SK-N-SH (cell line): ENCODE measurements at regions not wholly inside any gene's neighbourhood (a gene's known extent, or its start where the extent isn't known, plus 50 kb on each side); places are given as distances from the start of the nearest gene placed in this dataset.

ENCODE experiments used
- CTCF ChIA-PET: fragments of 300-600, 350-600 bp; formaldehyde crosslinking; extraction: SDS; loops from one replicate; lab custom pipeline; 2021; lab: Yijun Ruan, JAX
- POLR2A ChIA-PET: fragments of 350-600 bp; sonication (Branson Sonifier 250); formaldehyde crosslinking; extraction: SDS; loops from one replicate; lab custom pipeline; 2020; ENCODE audit warnings: antibody characterized with exemption, inconsistent platforms; lab: Yijun Ruan, JAX
- DNase-seq: peaks from one replicate; pipeline ENCODE4 v3.0.0; 2012
- H2AFZ ChIP-seq: fragments of 200-600 bp; sonication (generic); 2 replicates; pipeline ENCODE4 v1.8.1; 2016; ENCODE audit warnings: antibody characterized with exemption, mild to moderate bottlenecking, low read depth
- H3F3A ChIP-seq: fragments of 200-600 bp; sonication (generic); replicated peaks from 2 replicates; pipeline ENCODE3; 2016; ENCODE audit warnings: antibody characterized with exemption, mild to moderate bottlenecking; ENCODE audit not compliant: insufficient read depth
- H3K27ac ChIP-seq, 2 experiments: fragments of 200-500 bp in 1 of 2; fragments of 200-600 bp in 1 of 2; sonication (Bioruptor generic) in 1 of 2; sonication (generic), shearing (Covaris generic) in 1 of 2; 2 replicates each; pipeline versions ENCODE4 v1.5.1 to v1.6.1; 2014 to 2016; ENCODE audit warnings: low read depth in 2 of 2, inconsistent platforms in 1 of 2, low read length in 1 of 2, mild to moderate bottlenecking in 1 of 2, mixed read lengths in 1 of 2
- H3K27me3 ChIP-seq: fragments of 200-600 bp; sonication (generic), shearing (Covaris generic); 2 replicates; pipeline ENCODE4 v1.6.1; 2016; ENCODE audit warnings: mixed run types; ENCODE audit not compliant: insufficient read depth
- H3K36me3 ChIP-seq, 2 experiments: fragments of 200-500 bp in 1 of 2; fragments of 200-600 bp in 1 of 2; sonication (Bioruptor generic) in 1 of 2; sonication (generic) in 1 of 2; replicated peaks in 1 of 2; 2 replicates each; pipeline versions ENCODE3 to v1.5.1; 2014 to 2016; ENCODE audit warnings: low read length in 1 of 2, mild to moderate bottlenecking in 1 of 2; ENCODE audit not compliant: insufficient read depth in 2 of 2, control insufficient read depth in 1 of 2
- H3K4me1 ChIP-seq, 2 experiments: fragments of 200-500 bp in 1 of 2; fragments of 200-600 bp in 1 of 2; sonication (Bioruptor generic) in 1 of 2; sonication (generic), shearing (Covaris generic) in 1 of 2; 2 replicates each; pipeline versions ENCODE4 v1.5.1 to v1.6.1; 2014 to 2016; ENCODE audit warnings: low read depth in 1 of 2, low read length in 1 of 2, mixed run types in 1 of 2; ENCODE audit not compliant: insufficient read depth in 2 of 2, control insufficient read depth in 1 of 2
- H3K4me2 ChIP-seq: fragments of 200-600 bp; sonication (generic), shearing (Covaris generic); 2 replicates; pipeline ENCODE4 v1.6.1; 2017; ENCODE audit warnings: mixed run types
- H3K4me3 ChIP-seq, 2 experiments: fragments of 200-500 bp in 1 of 2; fragments of 200-600 bp in 1 of 2; sonication (Bioruptor generic) in 1 of 2; sonication (generic), shearing (Covaris generic) in 1 of 2; 2 replicates each; pipeline versions ENCODE4 v1.5.1 to v1.8.1; 2014 to 2016; ENCODE audit warnings: low read depth in 2 of 2, inconsistent platforms in 1 of 2, low read length in 1 of 2, mild to moderate bottlenecking in 1 of 2, mixed read lengths in 1 of 2, moderate library complexity in 1 of 2
- H3K79me2 ChIP-seq: fragments of 200-600 bp; sonication (generic); 2 replicates; pipeline ENCODE4 v1.8.1; 2017; ENCODE audit warnings: mild to moderate bottlenecking; ENCODE audit not compliant: insufficient read depth
- H3K9ac ChIP-seq: fragments of 200-600 bp; sonication (generic); 2 replicates; pipeline ENCODE4 v1.6.1; 2017; ENCODE audit warnings: mixed run types
- H3K9me2 ChIP-seq: fragments of 200-600 bp; sonication (generic); 2 replicates; pipeline ENCODE4 v1.6.1; 2017; ENCODE audit warnings: mixed run types
- H3K9me3 ChIP-seq: fragments of 200-600 bp; sonication (generic); 2 replicates; pipeline ENCODE4 v1.6.1; 2017; ENCODE audit warnings: mixed run types, mild to moderate bottlenecking, moderate library complexity
- H4K20me1 ChIP-seq: fragments of 200-600 bp; sonication (generic); 2 replicates; pipeline ENCODE4 v1.6.1; 2017; ENCODE audit warnings: mild to moderate bottlenecking, mixed run types; ENCODE audit not compliant: insufficient read depth
- CTCF ChIP-seq: fragments of 200-600 bp; sonication (generic); IDR thresholded peaks from 2 replicates; pipeline ENCODE4 v1.6.1; 2017; ENCODE audit warnings: antibody characterized with exemption, mild to moderate bottlenecking, moderate library complexity
- EZH2phosphoT487 ChIP-seq: fragments of 200-600 bp; sonication (generic); IDR thresholded peaks from 2 replicates; pipeline ENCODE4 v1.6.1; 2017; ENCODE audit warnings: low read depth, mixed run types, mild to moderate bottlenecking, antibody characterized with exemption, moderate library complexity, borderline replicate concordance
- FOSL2 ChIP-seq: IDR thresholded peaks from 2 replicates; pipeline ENCODE4 v1.4.0; 2012; ENCODE audit warnings: low read depth, mild to moderate bottlenecking, moderate library complexity, borderline replicate concordance
- FOXJ3 ChIP-seq: sonication (generic); formaldehyde crosslinking; IDR thresholded peaks from 2 replicates; pipeline ENCODE4 v1.5.1; 2020; ENCODE audit warnings: mild to moderate bottlenecking, missing genetic modification reagents
- FOXM1 ChIP-seq: IDR thresholded peaks from 2 replicates; pipeline ENCODE4 v1.4.0; 2012; ENCODE audit warnings: low read depth, mild to moderate bottlenecking
- GABPA ChIP-seq: IDR thresholded peaks from 2 replicates; pipeline ENCODE4 v1.4.0; 2012; ENCODE audit warnings: low read depth, mild to moderate bottlenecking
- JUND ChIP-seq: IDR thresholded peaks from 2 replicates; pipeline ENCODE4 v1.4.0; 2012
- MXI1 ChIP-seq: IDR thresholded peaks from 2 replicates; pipeline ENCODE4 v1.6.1; 2012; ENCODE audit warnings: mild to moderate bottlenecking, low read depth, low read length, improper control_type of control experiment
- NRF1 ChIP-seq: IDR thresholded peaks from 2 replicates; pipeline ENCODE4 v1.6.1; 2012; ENCODE audit warnings: low read depth, mild to moderate bottlenecking, low read length
- RCOR1 ChIP-seq: fragments of 150-350 bp; IDR thresholded peaks from 2 replicates; pipeline ENCODE4 v1.6.1; 2017; ENCODE audit warnings: antibody characterized with exemption, low read length
- RFX5 ChIP-seq: IDR thresholded peaks from 2 replicates; pipeline ENCODE4 v1.6.1; 2012; ENCODE audit warnings: mild to moderate bottlenecking, improper control_type of control experiment, low read length
- SIN3A ChIP-seq: IDR thresholded peaks from 2 replicates; pipeline ENCODE4 v1.6.1; 2012; ENCODE audit warnings: low read depth, mild to moderate bottlenecking, low read length, moderate library complexity, borderline replicate concordance
- TAF1 ChIP-seq: IDR thresholded peaks from 2 replicates; pipeline ENCODE4 v1.6.1; 2012; ENCODE audit warnings: low read depth, mild to moderate bottlenecking, low read length, moderate library complexity, borderline replicate concordance
- ZBTB33 ChIP-seq: IDR thresholded peaks from 2 replicates; pipeline ENCODE4 v1.4.0; 2012; ENCODE audit warnings: low read depth, borderline replicate concordance
- WGBS: methylation state at CpG from one replicate; pipeline ENCODE4 v1.1.6; 2017; ENCODE audit warnings: low lambda C conversion rate; 5-methylcytosine and 5-hydroxymethylcytosine counted together

- 12% methylated on average over 4 of the region's 4 CpGs for WGBS
- Histone ChIP-seq H2AFZ (no peak overlapping the region), H3K4me1 (no peaks in the 10 kb centered on the region), H3K27me3 (no peaks in the 10 kb centered on the region), H3K4me2 (no peak overlapping the region), H3K9ac (no peak overlapping the region), H3F3A (no peaks in the 10 kb centered on the region), H3K27ac (no peak overlapping the region), H3K36me3 (no peaks in the 10 kb centered on the region), H4K20me1 (no peaks in the 10 kb centered on the region), H3K4me3 (no peak overlapping the region), H3K9me2 (no peaks in the 10 kb centered on the region), H3K79me2 (no peaks in the 10 kb centered on the region), H3K9me3 (no peaks in the 10 kb centered on the region)
- ChIA-PET CTCF (no interaction called here), POLR2A (no interaction called here)
- TF ChIP-seq FOXM1 (no peak), CTCF (no peak), SIN3A (no peak), NRF1 (no peak), MXI1 (no peak), RFX5 (no peak), TAF1 (no peak), GABPA (no peak)
- DNase-seq: no peak
Measured at GRCh38 chr16:8417145-8417544, 173.2 kb downstream of the TMEM114 start.

- Histone ChIP-seq H3K9ac (no peak overlapping the region), H3K4me3 (no peak overlapping the region), H3K9me3 (no peaks in the 10 kb centered on the region), H2AFZ (no peak overlapping the region), H4K20me1 (no peaks in the 10 kb centered on the region), H3K9me2 (no peaks in the 10 kb centered on the region), H3K79me2 (no peaks in the 10 kb centered on the region), H3K36me3 (no peaks in the 10 kb centered on the region), H3K27ac (no peak overlapping the region), H3K4me1 (no peaks in the 10 kb centered on the region; a peak in 1 of 4 replicates), H3K4me2 (no peak overlapping the region), H3F3A (no peaks in the 10 kb centered on the region), H3K27me3 (no peaks in the 10 kb centered on the region)
- WGBS: 11% methylated on average over 9 of the region's 9 CpGs
- no peak for DNase-seq
- POLR2A ChIA-PET: no interaction called here
- TF ChIP-seq FOXJ3 (CRISPR knock-in tag) (no peak), NRF1 (no peak), FOSL2 (no peak), ZBTB33 (no peak), EZH2phosphoT487 (no peak), JUND (no peak), RCOR1 (no peak)
- CTCF ChIA-PET: no interaction called here
Measured at GRCh38 chr16:8408855-8409567, 181.3 kb downstream of the TMEM114 start.
